AG09309 (cell line): ENCODE measurements at regions not wholly inside any gene's neighbourhood (a gene's known extent, or its start where the extent isn't known, plus 50 kb on each side); places are given as distances from the start of the nearest gene placed in this dataset.
A peak's percentile ranks its signal among the peaks of the same experiment; 100 is the strongest.

Experiments
- DNase-seq: peaks from one replicate; pipeline ENCODE4 v3.0.0-alpha.2; 2010; ENCODE audit warnings: low read depth
- H3K4me3 ChIP-seq: 2 replicates; pipeline ENCODE4 v1.5.1; 2011; ENCODE audit warnings: mild to moderate bottlenecking, low read depth, low read length, moderate library complexity; ENCODE audit not compliant: control insufficient read depth
- TF ChIP-seq, protein P1 (sequence below): IDR thresholded peaks from 2 replicates; pipeline ENCODE4 v1.5.1; 2011; ENCODE audit warnings: mild to moderate bottlenecking, low read depth, low read length, inconsistent platforms; ENCODE audit not compliant: insufficient read depth, control insufficient read depth; ENCODE audit errors: missing control alignments

DNA sequence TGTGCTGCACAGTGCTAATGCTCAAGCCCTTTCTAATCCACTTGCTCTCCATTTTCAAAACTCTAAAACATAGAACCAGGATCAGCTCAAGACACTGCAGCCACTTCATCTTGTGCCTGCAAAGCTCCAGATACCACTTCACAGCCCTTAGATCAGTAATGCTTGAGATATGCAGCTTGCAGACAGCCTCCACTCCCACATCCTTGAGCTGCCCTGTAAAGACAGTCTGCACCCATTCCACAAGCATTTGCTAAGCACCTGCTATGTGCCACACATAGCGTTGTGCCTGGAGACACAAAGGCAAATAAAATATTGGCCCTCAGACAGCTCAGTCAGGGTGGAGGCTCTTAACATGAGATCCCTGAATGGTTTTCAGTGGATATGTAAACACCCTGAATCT lies 192.5 kb upstream of the SNX19 start:
- DNase-seq = no peak
- H3K4me3 ChIP-seq = no peak overlapping the region
- TF ChIP-seq, protein P1, sequence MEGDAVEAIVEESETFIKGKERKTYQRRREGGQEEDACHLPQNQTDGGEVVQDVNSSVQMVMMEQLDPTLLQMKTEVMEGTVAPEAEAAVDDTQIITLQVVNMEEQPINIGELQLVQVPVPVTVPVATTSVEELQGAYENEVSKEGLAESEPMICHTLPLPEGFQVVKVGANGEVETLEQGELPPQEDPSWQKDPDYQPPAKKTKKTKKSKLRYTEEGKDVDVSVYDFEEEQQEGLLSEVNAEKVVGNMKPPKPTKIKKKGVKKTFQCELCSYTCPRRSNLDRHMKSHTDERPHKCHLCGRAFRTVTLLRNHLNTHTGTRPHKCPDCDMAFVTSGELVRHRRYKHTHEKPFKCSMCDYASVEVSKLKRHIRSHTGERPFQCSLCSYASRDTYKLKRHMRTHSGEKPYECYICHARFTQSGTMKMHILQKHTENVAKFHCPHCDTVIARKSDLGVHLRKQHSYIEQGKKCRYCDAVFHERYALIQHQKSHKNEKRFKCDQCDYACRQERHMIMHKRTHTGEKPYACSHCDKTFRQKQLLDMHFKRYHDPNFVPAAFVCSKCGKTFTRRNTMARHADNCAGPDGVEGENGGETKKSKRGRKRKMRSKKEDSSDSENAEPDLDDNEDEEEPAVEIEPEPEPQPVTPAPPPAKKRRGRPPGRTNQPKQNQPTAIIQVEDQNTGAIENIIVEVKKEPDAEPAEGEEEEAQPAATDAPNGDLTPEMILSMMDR = no peak

DNA sequence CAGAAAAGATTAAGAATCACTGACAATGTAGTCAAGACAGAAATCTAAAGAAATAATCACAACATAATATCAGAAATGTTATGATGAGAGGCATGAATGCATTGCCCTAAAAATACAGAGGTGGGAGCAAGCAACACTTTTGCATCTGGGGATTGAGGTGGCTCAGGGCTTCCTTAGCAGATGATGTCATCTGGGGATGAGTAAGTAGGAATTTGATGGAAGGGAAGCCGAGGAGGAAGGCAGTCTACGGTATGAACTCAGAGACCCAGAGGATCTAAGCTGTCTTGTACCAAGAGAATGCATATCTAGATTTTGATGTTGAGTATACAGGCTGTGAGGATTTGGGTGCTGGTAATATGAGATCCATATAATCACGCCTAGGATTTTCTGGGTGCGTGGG lies 193.0 kb upstream of the SNX19 start:
- TF ChIP-seq, protein P1 = no peak
- H3K4me3 ChIP-seq = no peak overlapping the region
- peak; percentile 3 for DNase-seq

DNA sequence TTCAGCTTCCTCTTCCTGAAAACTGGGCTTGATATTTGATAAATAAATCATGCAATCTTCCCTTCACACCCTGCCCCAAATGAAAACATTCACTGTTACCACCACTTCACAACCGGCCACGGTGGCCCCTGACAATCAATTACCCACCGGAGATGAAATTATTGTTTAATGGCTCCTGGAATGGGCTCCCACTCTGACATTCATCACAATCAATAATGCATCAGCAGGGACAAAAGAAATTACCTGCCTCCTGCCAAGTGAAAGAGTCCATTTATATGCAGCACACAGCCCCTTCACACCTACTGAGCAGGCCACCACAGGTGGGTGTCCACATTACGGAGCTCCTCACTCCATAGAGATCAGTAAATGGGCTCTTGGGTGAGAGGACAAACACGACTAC lies 193.5 kb upstream of the SNX19 start:
- TF ChIP-seq, protein P1 = no peak
- no peak overlapping the region for H3K4me3 ChIP-seq
- no peak for DNase-seq

GRCh38 chr11:131111775-131112174 lies 195.5 kb upstream of the SNX19 start:
- no peak overlapping the region for H3K4me3 ChIP-seq
- DNase-seq = no peak
- TF ChIP-seq, protein P1 = no peak

DNA sequence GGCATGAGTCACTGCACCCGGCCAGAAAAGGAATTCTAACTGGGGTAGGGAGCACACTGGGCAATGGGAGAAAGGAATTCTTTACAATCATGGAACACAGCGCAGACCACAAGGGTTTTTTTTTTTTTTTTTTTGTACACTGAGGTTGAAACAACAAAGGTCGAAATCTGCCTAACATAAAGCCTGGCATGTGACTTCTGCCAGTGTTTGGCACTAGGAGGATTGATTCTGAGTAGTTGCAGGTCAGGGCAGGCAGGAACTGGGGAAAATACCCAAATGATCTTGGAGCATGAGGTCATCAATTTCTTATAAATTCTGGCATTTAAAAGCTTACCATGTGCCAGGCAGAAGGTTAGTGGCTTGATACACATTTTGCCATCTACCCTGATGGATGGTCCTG lies 202.0 kb upstream of the SNX19 start:
- TF ChIP-seq, protein P1 = no peak
- no peak for DNase-seq
- H3K4me3 ChIP-seq = no peak overlapping the region

DNA sequence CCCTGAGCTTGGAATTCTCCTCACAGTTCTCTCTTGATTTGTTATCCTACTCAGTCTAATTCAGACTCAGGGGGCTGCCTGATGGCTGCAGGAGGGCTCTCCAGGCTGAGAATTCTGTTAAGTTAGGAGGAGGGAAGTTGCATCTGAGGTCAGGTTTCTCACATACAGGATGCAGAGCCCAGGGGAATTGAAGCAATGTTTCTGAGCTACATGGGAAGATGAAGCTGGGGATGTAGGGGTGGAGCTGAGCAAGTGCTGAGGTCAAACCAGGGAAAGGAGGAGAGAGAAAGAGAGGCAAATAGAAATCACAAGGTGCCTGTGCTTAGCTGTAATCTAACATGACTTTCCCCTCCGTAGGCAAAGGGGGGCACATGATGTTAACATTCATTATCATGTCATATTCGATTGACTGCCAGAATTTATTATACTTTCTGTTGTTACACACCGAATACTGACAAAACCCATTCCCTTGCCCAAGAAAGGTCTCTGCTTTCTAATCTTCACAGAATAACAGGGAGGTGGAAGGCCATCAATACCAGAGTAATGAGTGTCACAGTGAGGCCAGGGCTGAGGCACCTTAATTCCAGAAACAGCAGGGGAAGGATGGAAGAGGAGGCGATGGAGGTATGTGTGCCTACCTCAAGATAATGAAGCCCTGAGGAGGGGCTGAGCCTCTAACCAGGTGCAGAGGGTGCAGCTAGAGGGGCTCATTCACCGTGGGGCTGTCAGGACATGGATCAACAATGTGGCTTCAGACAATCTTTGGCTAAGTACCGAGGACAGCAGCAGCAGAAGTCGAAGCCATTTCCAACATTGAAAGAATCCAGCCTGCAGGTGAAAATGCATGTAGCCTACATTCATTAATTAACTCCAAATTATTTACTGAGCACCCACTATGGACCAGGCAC lies 205.4 kb upstream of the SNX19 start:
- TF ChIP-seq, protein P1 = no peak
- no peak overlapping the region for H3K4me3 ChIP-seq

More for the DNA sequence above, 205.4 kb upstream of the SNX19 start:
- no peak for DNase-seq
